Umbilical cord (tissue), 1 donor: ENCODE measurements at regions not wholly inside any gene's neighbourhood (a gene's known extent, or its start where the extent isn't known, plus 50 kb on each side); places are given as distances from the start of the nearest gene placed in this dataset.
A peak's percentile ranks its signal among the peaks of the same experiment; 100 is the strongest.
"Not testable (repeated sequence)": the region's sequence is repeated elsewhere in the genome, so short reads cannot be mapped to it uniquely, and the experiment has no call there.

Experiments
- DNase-seq: peaks from one replicate; pipeline ENCODE4 v3.0.0-alpha.2; 2015; ENCODE audit warnings: low spot score

DNA sequence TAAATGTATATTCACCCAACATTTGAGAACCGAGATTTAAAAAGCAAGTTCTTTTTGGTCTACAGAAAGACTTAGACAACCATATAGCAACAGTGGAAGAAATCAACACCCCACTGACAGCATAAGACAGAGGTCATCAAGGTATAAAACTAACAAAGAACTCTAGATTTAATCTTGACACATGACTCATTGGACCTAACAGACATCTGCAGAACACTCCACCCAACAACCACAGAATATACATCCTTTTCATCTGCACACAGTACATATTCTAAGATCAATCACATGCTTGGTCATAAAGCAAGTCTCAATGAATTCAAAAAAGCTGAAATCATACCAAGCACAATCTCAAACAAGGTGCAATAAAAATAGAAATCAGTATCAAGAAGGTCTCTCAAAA lies 65.8 kb downstream of the SPIN4 start:
- DNase-seq: no peak

DNA sequence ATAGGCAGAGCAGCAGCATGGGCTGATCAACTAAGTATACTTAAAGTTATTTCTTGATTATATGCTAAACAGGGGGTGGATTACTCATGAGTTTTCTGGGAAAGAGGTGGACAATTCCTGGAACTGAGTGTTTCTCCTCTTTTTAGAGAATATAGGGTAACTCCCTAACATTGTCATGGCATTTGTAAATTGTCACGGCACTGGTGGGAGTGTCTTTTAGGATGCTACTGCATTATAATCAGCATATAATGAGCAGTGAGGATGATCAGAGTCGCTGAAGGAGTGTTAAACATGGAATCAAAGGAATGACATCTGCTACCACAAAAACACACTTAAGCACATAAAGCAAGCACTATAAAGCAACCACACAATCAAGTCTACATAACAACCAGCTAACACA lies 66.5 kb downstream of the SPIN4 start:
- DNase-seq: no peak

DNA sequence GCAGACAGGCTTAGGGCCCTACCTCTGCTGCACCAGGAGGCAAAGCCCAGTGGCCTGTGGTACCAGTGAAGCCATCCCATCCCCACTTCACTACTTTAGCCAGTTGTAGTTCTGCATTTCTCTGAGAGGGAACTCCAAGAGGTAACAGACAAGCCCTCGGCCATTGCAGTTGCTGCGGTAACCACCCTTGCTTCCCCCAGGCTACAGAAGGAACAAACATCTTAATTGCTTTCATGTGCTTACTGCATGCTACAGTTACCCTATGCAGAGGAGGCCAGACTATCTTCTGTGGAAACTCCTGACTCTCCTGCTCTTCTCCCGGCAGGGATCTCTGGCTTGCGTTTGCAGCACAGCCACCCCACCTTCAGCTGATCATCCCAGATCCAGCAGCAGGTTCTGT lies 67.8 kb downstream of the SPIN4 start:
- no peak for DNase-seq

DNA sequence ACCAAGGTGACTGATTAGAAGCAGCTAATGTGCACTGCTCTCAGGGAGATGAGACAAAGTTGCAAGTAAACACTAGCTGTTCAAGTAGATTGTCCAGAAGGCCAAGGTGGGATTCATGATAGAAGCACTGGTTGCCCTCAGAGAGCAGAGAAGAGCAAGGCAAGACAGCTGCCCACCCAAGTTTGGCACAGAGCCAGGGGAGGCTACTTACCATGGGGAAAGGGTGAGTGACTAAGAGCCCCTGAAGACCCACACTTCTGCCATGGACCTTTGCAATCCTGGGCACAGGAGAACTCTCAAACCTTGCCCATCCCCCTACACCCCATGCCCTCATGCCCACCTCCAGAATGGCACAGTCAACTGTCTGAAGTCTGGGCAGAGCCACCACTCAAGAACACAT lies 68.3 kb downstream of the SPIN4 start:
- DNase-seq: no peak

DNA sequence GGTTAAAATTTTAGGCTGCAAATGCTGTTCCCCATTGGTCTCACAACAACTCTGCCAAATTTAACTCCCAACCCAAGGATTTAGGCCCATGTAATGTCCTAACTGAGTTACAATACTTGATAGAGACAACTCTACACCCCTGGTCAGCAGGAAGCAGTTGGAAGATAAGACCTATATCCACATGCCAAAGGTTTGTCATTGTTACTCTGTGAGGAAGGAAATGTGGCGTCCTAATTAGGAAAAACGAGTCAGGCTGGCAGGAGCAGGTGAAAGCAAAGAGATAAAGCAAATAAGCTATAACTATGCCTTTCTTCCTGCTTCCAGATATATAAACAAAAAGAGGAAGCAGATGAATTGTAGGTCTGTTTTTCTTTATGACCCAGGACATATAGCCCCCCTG lies 69.1 kb downstream of the SPIN4 start:
- DNase-seq: no peak

DNA sequence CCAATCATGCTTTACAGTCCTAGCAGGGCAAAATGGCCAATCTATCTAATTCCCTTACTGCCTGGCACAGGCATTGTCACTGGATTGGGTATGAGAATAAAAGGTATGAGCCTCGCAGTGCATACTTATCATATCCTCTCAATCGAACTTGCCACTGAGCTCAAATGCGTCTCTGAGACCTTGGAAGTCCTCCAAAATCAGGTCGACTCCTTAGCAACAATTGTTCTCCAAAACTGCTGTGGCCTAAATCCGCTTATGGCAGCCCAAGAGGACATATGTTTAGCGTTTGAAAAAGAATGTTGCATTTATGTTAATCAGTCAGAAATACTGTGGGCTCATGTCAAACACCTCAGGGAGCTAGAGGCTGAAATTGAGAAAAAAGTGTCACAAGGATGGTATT lies 69.7 kb downstream of the SPIN4 start:
- DNase-seq: no peak

DNA sequence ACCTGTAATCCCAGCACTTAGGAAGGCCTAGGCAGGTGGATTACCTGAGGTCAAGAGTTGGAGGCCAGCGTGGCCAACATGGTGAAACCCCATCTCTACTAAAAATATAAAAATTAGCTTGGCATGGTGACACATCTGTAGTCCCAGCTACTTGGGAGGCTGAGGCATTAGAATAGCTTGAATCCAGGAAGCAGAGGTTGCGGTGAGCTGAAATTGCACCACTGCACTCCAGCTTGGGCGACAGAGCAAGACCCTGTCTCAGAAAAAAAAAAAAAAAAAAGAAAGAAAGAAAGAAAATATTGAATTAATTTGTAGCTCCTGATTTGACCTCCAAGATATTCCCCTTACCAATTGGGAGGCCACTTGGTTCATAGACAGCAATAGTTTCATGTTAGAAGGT lies 73.7 kb downstream of the SPIN4 start:
- DNase-seq: not testable (repeated sequence)

DNA sequence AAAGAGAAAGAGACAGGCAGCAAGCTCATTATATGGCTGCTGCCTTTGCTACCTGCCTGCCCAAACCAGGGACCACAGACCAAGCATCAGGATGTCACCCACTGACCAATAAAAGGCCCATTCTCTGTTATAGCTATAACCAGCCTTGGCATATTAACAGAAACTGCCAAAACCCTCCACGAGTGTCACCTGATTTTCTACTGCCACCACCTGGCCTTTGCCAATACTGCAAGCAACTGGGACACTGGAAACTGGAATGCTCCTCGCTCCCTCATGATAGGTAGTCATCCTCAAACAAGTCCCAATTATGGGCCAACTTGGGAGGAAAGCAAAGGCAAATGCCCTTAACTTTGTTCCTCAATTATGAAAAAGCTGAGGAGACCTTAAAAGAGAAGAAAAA lies 76.0 kb downstream of the SPIN4 start:
- peak; percentile 6 for DNase-seq

DNA sequence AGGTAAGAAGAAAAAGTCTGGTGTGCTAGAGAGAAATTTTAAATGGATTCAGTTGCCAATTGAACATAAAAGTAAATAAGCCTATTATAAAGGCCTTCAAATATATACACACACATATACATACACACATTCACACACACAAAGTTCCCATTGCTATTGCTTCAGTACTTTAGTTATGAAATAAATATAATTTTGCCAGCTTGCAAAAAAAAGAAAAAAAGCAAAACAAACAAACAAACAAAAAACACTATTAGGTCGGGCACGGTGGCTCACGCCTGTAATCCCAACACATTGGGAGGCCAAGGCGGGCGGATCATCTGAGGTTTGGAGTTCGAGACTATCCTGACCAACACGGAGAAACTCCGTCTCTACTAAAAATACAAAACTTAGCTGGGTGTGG lies 80.3 kb downstream of the SPIN4 start:
- DNase-seq: no peak

DNA sequence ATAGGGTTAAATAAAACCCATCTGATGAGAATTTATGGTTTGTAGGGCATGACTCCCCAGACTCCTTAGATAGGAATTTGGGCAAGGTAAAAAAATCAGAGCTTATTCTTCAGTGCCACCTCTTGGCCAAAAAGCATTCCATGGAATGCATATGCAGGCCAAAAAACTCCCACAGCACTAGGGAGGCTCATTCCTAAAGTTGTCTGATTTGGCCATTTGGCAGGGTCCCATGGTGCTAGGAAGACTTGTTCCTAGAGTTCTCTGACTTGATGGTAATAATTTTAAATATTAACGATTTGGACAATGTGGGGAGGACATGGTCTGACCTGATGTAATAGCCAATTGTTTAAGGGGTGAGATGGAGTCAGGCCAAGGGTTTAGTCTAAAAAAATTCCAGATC lies 93.0 kb downstream of the SPIN4 start:
- no peak for DNase-seq

DNA sequence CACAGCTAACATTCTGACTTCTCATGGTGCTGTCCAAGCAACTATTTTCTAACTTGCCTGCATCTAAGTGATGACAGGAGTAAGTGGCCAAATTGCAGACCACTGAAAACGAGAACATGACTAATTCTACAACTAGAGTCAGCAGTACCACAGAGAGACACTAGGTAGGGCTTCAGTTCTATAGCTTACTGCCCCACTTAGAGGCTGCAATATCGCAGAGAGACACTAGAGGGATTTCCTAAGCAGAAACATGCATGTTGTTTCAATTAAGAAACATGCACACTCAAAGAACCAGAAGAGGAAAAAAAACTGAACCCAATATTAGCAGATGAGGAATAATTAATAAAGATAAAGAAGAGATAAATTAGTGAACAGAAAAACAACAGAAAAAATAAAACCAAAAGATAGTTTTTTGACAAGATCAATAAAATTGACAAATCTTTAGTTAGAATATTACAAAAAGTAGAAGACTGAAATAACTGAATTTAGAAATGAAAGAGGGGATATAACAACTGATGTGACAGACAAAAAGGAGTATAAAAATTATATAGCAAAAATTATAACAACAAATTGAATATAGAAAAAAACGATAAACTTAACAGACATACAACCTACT lies 100.8 kb downstream of the SPIN4 start:
- DNase-seq: peak; percentile 77

DNA sequence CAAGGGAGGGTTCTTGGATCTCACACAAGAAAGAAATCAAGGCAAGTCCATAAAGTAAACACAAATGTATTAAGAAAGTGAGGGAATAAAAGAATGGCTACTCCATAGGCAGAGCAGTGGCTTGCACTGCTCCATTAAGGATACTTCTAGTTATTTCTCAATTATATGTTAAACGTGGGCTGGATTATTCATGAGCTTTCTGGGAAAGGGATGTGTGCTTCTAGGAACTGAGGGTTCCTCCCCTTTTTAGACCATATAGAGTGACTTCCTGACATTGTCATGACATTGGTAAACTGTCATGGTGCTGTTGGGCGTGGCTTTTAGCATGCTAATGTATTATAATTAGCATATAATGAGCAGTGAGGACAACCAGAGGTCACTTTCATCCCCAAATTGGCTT lies 108.4 kb downstream of the SPIN4 start:
- DNase-seq: not testable (repeated sequence)

DNA sequence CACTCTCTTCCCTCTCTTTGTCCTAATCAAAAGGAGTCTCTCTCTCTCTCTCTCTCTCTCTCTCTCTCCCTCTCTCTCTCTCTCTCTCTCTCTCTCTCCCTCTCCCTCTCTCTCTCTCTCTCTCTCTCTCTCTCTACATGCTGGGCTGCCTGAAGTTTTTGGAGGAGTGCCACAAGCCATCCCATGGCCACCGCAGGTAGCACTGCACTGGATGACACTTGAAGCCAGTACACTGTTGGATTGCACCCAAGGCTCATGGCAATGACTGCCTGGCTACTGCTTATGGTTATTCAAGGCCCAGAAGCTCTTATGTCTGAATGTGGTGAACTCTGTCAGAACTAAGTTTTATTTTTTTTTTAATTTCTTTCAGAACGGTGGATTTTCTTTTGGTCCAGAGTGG lies 115.2 kb downstream of the SPIN4 start:
- DNase-seq: not testable (repeated sequence)

DNA sequence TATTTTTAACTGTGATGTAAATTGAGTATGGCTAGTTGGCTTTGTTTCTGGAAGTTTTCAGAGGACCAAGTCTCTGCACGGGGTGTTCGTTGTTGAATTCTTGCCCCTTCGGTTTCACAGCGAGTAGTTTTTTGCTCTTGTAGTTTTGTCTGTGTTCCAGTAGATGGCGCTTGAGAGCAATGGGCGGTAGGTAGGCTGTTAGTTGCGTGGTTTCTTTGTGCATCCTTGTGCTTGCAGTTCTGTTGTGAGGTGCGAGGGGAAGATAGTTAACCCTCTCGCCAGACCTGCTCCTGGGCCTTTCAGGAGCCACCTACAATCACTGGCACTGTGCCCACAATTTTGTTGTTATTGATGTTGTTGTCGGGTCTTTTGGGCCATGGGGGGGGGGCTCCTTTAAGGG lies 118.1 kb downstream of the SPIN4 start:
- not testable (repeated sequence) for DNase-seq

DNA sequence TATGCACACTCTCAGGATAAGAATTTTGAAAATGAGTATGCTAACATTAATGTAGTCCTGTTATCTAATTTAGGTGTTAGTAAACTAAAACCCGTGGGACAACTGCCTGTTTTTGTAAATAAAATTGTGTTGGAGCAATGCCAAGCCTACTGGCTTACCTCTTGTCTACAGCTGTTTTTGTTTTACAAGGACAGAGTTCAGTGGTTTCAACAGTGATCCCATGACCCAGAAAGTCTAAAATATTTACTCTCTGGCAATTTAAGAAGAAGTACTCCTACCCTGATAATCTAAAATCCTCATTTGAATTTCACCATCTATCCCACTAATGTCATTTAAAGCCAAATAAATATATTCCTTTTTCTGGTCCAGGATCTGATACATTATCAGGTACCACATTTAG lies 132.9 kb downstream of the SPIN4 start:
- not testable (repeated sequence) for DNase-seq

DNA sequence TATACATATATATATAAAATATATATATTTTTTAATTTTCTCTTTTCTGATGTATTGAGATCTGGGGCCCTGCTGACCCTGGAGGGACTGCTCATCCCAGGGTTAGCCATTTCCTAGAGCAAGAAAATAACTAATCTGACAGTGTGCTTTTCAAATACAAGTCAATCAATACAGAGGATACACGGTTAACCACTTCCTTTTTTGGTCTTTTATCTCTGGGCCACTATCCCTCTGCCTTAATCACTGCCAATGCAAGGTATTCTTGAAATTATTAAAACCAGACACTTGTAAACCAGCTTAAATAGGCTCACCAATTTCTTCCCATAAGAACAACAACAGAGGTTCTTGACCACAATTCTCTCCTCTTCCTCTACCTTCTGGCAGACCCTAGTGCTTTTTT lies 133.6 kb downstream of the SPIN4 start:
- not testable (repeated sequence) for DNase-seq

DNA sequence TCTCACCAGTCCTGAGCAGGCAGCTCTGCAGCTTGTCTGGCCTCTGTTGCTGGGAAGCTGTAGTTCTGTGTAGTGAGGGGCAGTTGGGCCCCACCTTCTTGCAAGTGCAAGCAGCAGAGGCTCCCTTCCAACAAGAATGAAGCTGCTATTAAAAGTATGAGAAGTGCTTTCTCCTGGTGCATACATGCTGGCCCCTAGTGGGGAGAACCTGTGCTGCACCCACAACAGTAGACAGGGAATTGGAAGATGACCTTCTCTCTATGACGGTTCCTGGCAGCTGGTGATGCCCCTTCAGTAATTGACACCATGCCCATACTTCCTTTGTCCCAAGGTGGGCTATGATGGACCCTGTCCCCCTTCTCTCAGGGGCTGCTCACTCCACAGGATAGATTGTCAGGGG lies 141.5 kb downstream of the SPIN4 start:
- DNase-seq: not testable (repeated sequence)

DNA sequence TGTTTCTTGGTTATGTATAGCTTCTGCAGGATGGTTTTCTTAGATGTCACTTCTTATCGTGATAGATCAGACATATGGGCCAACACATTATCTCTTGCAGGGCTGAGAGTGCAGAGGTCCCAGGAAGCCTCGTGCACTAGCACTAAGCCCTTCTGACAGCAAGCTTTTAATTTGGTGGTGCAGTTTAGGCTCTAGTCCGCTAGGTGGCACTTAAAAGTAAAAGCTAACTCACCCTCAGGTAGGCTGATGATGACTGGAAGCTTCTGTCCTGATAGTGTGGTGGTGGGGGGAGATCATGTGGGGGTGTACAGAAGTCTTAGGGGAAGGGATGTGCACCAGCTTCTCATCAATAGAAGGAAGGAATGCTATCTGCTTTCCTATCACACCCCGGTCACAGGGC lies 142.0 kb downstream of the SPIN4 start:
- not testable (repeated sequence) for DNase-seq

DNA sequence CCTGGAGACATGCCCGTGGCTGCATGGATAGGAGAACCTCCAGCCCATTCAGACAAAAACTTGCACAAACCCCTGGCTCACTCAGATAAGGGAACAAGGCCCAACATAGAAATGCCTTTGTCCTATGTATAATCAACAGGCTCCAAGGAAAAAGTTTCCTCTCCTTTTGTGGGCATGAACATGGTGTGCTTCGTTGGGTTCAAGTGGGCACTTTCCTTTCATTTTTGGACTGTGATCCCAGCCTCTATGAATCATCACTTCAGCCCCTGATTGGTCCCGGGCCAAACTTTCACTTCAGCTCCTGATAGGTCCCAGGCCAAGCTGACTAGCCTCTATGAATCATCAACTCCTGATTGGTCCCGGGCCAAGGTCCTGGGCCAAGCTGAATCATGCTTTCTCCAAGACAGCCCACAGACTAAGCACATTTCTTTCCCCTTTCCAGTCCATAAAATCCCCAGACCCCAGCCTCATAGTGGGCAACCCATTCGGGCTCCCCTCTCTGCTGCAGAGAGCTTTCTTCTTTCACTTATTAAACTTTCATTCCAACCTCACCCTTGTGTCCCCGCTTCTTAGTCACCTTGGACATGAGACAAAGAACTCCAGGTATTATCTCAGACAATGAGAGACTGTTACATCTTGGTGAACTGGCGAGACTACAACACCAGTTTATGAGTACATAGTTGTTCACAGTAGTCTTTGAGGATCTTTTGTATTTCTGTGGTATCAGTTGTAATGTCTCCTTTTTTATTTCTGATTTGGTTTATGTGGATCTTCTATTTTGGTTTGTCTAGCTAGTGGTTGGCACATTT lies 146.7 kb downstream of the SPIN4 start:
- not testable (repeated sequence) for DNase-seq

DNA sequence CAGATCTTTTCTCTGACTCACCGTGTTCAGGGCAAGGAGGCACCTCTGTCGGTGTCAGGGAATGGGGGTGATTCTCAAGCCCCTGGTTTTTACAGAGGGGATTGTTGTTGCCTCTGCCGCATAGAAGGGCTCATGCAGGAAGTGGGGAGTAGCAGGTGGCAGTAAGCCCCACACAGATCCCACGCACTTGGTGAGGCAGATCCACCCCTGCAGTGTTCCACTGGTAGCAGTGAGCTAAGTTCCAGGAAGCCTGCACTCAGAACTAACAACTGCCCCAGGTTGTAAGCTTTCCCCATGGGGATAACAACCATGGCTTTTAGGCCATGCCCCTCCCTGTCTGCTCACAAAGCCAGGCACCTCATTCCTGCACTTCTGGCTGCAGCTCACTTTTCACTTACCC lies 149.1 kb downstream of the SPIN4 start:
- not testable (repeated sequence) for DNase-seq

DNA sequence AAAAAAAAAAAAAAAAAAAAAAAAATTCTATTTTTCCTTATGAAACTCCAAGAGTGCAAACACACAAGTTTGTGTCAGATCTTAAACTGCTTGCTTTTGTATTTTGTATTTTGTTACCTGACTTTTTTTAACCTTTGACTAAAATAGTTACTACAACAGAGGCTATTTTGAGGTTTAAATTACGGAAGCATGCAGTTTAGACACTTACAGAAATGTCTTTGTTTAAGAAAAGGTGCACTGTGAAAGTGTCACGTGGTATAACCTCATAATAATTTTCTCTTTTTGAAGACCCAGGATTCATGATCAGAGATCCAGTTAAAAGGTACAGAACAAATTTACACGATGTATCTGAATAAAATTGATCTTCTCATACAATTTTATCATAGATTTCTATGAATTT lies 152.4 kb downstream of the SPIN4 start:
- DNase-seq: not testable (repeated sequence)

DNA sequence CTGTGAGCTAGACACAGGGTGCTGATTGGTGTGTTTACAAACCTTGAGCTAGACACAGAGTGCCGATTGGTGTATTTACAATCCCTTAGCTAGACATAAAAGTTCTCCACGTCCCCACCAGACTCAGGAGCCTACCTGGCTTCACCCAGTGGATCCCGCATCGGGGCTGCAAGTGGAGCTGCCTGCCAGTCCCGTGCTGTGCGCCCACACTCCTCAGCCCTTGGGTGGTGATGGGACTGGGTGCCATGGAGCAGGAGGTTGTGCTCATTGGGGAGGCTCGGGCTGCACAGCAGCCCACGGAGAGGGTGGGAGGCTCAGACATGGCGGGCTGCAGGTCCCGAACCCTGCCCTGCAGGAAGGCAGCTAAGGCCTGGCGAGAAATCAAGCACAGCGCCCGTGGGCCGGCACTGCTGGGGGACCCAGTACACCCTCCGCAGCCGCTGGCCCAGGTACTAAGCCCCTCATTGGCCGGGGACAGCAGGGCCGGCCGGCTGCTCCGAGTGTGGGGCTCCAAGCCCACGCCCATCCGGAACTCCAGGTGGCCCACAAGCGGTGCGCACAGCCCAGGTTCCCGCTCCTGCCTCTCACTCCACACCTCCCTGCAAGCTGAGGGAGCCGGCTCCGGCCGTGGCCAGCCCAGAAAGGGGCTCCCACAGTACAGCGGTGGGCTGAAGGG lies 158.6 kb downstream of the SPIN4 start:
- not testable (repeated sequence) for DNase-seq

DNA sequence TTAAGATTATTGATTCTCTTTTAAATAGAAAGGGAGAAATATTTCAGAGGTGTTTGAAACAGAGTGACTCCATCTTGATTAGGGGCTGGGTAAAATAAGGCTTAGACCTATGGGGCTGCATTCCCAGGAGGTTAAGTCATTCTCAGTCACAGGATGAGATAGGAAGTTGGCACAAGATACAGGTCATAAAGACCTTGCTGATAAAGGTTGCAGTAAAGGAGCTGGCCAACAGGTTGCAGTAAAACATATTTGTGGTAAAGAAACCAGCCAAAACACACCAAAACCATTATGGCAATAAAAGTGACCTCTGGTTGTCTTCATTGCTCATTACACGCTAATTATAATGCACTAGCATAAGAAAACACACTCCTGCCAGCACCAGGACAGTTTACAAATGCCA lies 165.0 kb downstream of the SPIN4 start:
- no peak for DNase-seq
